ENCODE measurements at regions not wholly inside any gene's neighbourhood (a gene's known extent, or its start where the extent isn't known, plus 50 kb on each side); places are given as distances from the start of the nearest gene placed in this dataset.

DNA sequence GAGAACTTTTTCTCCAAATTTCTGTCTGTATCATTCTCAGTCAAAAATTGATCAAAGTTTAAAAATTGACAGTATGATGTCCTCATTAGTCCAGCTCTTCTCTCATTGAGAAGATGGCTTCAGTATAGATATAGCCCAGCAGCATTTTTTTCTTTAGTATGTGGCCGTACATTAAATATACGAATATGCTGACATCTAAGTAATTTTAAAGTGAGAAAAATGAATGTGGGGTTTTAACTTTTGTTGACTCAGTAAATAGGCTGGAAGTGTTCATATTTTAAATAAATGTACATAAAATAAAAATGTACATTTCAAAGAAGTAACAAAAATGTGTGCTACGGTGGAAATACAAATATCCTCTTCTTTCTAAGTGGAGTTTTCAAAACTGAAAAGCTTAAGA is 123.5 kb upstream of the PKN2 start:
- no peak for TF ChIP-seq ZFP3 (CRISPR knock-in tag; IDR thresholded peaks at IDR 0.05)
- TF ChIP-seq BACH2 (CRISPR knock-in tag; IDR thresholded peaks at IDR 0.05; ENCODE audit: borderline replicate concordance): no peak
- TF ChIP-seq, protein P1, sequence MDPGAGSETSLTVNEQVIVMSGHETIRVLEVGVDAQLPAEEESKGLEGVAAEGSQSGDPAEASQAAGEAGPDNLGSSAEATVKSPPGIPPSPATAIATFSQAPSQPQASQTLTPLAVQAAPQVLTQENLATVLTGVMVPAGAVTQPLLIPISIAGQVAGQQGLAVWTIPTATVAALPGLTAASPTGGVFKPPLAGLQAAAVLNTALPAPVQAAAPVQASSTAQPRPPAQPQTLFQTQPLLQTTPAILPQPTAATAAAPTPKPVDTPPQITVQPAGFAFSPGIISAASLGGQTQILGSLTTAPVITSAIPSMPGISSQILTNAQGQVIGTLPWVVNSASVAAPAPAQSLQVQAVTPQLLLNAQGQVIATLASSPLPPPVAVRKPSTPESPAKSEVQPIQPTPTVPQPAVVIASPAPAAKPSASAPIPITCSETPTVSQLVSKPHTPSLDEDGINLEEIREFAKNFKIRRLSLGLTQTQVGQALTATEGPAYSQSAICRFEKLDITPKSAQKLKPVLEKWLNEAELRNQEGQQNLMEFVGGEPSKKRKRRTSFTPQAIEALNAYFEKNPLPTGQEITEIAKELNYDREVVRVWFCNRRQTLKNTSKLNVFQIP (CRISPR knock-in tag; IDR thresholded peaks at IDR 0.05; ENCODE audit: borderline replicate concordance, low read depth): no peak
- no peak for TF ChIP-seq ESRRG (CRISPR knock-in tag; IDR thresholded peaks at IDR 0.05)
